Endothelial cell of umbilical vein (primary cell): ENCODE measurements at regions not wholly inside any gene's neighbourhood (a gene's known extent, or its start where the extent isn't known, plus 50 kb on each side); places are given as distances from the start of the nearest gene placed in this dataset.

Experiments used
- BruUV-seq: library from RNA; stranded (reverse); fragments of 400-500 nt; replicated peaks from 2 replicates; lab custom pipeline; 2021; lab: Mats Ljungman, UMichigan
- CTCF ChIA-PET: fragments of 300-600, 350-600 bp; sonication (Branson Sonifier 250); formaldehyde crosslinking; loops from one replicate; lab custom pipeline; 2021; ENCODE audit warnings: antibody characterized with exemption, inconsistent platforms; lab: Charles Lee
- POLR2A ChIA-PET: fragments of 300-600, 350-600 bp; sonication (Branson Sonifier 250); formaldehyde crosslinking; loops from one replicate; lab custom pipeline; 2021; ENCODE audit warnings: antibody characterized with exemption, inconsistent platforms; lab: Charles Lee
- DNase-seq: peaks from one replicate; pipeline ENCODE4 v3.0.0-alpha.2; 2011; ENCODE audit warnings: low read depth, low spot score
- FAIRE-seq: peaks from 2 replicates; lab custom pipeline; 2011; peaks lifted over from hg19 to GRCh38; lab: Jason Lieb, UNC
- H2AFZ ChIP-seq: 2 replicates; pipeline ENCODE4 v1.6.0; 2012; ENCODE audit warnings: low read depth, low read length, control low read depth, inconsistent platforms
- H3K27ac ChIP-seq: 2 replicates; pipeline ENCODE4 v1.5.1; 2011; ENCODE audit warnings: low read depth, mild to moderate bottlenecking, control low read depth, low read length, moderate library complexity; ENCODE audit not compliant: insufficient read depth
- H3K27me3 ChIP-seq, 2 experiments: 2 replicates each; pipeline versions ENCODE4 v1.6.0 to v1.6.1; 2011; ENCODE audit warnings: low read length in 2 of 2, mixed read lengths in 1 of 2; ENCODE audit not compliant: control insufficient read depth in 2 of 2, insufficient read depth in 2 of 2
- H3K36me3 ChIP-seq, 2 experiments: 2 replicates in 1 of 2; 3 replicates in 1 of 2; pipeline ENCODE4 v1.5.1; 2011; ENCODE audit warnings: low read length in 2 of 2, mild to moderate bottlenecking in 1 of 2, moderate library complexity in 1 of 2; ENCODE audit not compliant: control insufficient read depth in 2 of 2, insufficient read depth in 2 of 2; ENCODE audit errors: extremely low read depth in 1 of 2
- H3K4me1 ChIP-seq: 3 replicates; pipeline ENCODE4 v1.5.1; 2011; ENCODE audit warnings: mild to moderate bottlenecking, low read length; ENCODE audit not compliant: control insufficient read depth, insufficient read depth; ENCODE audit errors: extremely low read depth
- H3K4me2 ChIP-seq: 2 replicates; pipeline ENCODE4 v1.6.1; 2011; ENCODE audit warnings: low read length, control low read depth, mixed read lengths; ENCODE audit not compliant: insufficient read depth
- H3K4me3 ChIP-seq, 3 experiments: fragments of 200-600 bp in 1 of 3; sonication (generic), shearing (Covaris generic) in 1 of 3; replicated peaks in 1 of 3; 2 replicates each; pipeline ENCODE4 v1.5.1; 2011 to 2016; ENCODE audit warnings: control low read depth in 3 of 3, low read length in 3 of 3, mild to moderate bottlenecking in 2 of 3, inconsistent platforms in 1 of 3, low read depth in 1 of 3, moderate library complexity in 1 of 3; ENCODE audit not compliant: insufficient read depth in 1 of 3
- H3K79me2 ChIP-seq: 2 replicates; pipeline ENCODE4 v1.6.0; 2012; ENCODE audit warnings: low read length, inconsistent platforms; ENCODE audit not compliant: control insufficient read depth, insufficient read depth
- H3K9ac ChIP-seq: replicated peaks from 2 replicates; pipeline ENCODE3; 2011; ENCODE audit warnings: low read length, control low read depth; ENCODE audit not compliant: insufficient read depth; ENCODE audit errors: extremely low read depth
- H3K9me1 ChIP-seq: replicated peaks from 3 replicates; pipeline ENCODE4 v1.6.0; 2011; ENCODE audit warnings: mild to moderate bottlenecking, low read length; ENCODE audit not compliant: control insufficient read depth, insufficient read depth; ENCODE audit errors: extremely low read depth
- H3K9me3 ChIP-seq: replicated peaks from 2 replicates; pipeline ENCODE4 v1.5.1; 2012; ENCODE audit warnings: low read length, inconsistent platforms; ENCODE audit not compliant: control insufficient read depth, insufficient read depth
- H4K20me1 ChIP-seq: replicated peaks from 2 replicates; pipeline ENCODE3; 2011; ENCODE audit warnings: mild to moderate bottlenecking, low read length; ENCODE audit not compliant: control insufficient read depth, insufficient read depth; ENCODE audit errors: extremely low read depth
- EZH2 ChIP-seq: IDR thresholded peaks from 2 replicates; pipeline ENCODE4 v1.6.1; 2012; ENCODE audit warnings: borderline replicate concordance, low read depth, mild to moderate bottlenecking, moderate library complexity, low read length, inconsistent platforms; ENCODE audit not compliant: severe bottlenecking
- GATA2 ChIP-seq: IDR thresholded peaks from 2 replicates; pipeline ENCODE4 v1.7.0; 2011; ENCODE audit warnings: low read depth, mild to moderate bottlenecking, moderate library complexity, mixed read lengths, low read length; ENCODE audit not compliant: insufficient read length, insufficient read depth
- JUN ChIP-seq: IDR thresholded peaks from 2 replicates; pipeline ENCODE4 v1.6.1; 2011; ENCODE audit warnings: borderline replicate concordance, low read depth; ENCODE audit not compliant: insufficient read length, insufficient read depth
- dilution Hi-C: fragments of 300-500 bp; cut with MboI; formaldehyde crosslinking; loops from one replicate; pipeline ENCODE4 v1.15.0; 2019; ENCODE audit warnings: low sequenced_read_pairs; ENCODE audit not compliant: extremely low pct_ligation_motif_present
- intact Hi-C: fragments of 100-400 bp; cut with micrococcal nuclease; formaldehyde crosslinking; loops from one replicate; pipeline ENCODE4 v1.10.0; 2022

GRCh38 chr2:9775999-9776712 is 67.1 kb upstream of the TAF1B start:
- no peaks in the 10 kb centered on the region for H4K20me1 ChIP-seq
- H3K27ac ChIP-seq: no peak overlapping the region
- intact Hi-C loops: no loop called here
- ChIA-PET POLR2A (no interaction called here), CTCF (no interaction called here)
- no peaks in the 10 kb centered on the region for H3K9me3 ChIP-seq
- no peak for TF ChIP-seq JUN
- no peak overlapping the region for H3K4me3 ChIP-seq
- H3K4me2 ChIP-seq: no peak overlapping the region
- BruUV-seq: no TSS peak
- DNase-seq (no peak), FAIRE-seq (no peak)
- H3K79me2 ChIP-seq: no peaks in the 10 kb centered on the region
- no peaks in the 10 kb centered on the region for H3K36me3 ChIP-seq
- H3K9ac ChIP-seq: no peak overlapping the region
- dilution Hi-C loops: no loop called here
- H3K27me3 ChIP-seq: no peaks in the 10 kb centered on the region
- no peaks in the 10 kb centered on the region for H3K4me1 ChIP-seq
- H2AFZ ChIP-seq: no peak overlapping the region
- H3K9me1 ChIP-seq: no peaks in the 10 kb centered on the region

DNA sequence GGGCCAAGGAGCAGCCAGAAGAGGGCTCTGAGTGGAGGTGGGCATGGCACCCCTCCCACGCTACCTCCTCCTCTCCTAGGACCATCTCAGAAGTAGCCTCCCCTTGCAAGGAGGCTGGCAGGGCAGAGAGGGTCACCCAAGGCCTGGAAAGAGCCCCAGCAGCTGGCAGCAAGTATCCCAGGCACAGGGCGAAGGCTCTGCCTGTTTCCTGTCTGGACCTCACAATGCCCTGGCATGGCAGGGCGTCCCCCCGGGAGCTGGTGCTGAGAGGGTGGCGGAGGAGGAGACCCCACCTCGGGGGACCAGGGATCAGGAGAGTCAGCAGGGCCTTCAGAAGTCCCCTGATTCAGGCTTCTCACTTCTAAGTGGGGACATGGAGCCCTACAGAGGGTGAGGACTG is 66.2 kb upstream of the TAF1B start:
- no peak for TF ChIP-seq EZH2
- no peak for TF ChIP-seq GATA2
- no peaks in the 10 kb centered on the region for H3K9me1 ChIP-seq
- FAIRE-seq (no peak), DNase-seq (no peak)
- no TSS peak for BruUV-seq
- H3K9ac ChIP-seq: no peak overlapping the region
- intact Hi-C loops (no loop called here), dilution Hi-C loops (no loop called here)
- ChIA-PET POLR2A (no interaction called here), CTCF (interaction anchor here (1.1 kb wide), 2 partner anchors 10 to 22 kb away, joined by 3 to 4 read pairs; no protein-coding TSS in a partner anchor)
- H3K79me2 ChIP-seq: no peaks in the 10 kb centered on the region
- no peak overlapping the region for H3K4me3 ChIP-seq
- H3K9me3 ChIP-seq: no peaks in the 10 kb centered on the region
- H3K27ac ChIP-seq: no peak overlapping the region
- H4K20me1 ChIP-seq: no peaks in the 10 kb centered on the region
- no peak overlapping the region for H2AFZ ChIP-seq
- H3K36me3 ChIP-seq: no peaks in the 10 kb centered on the region
- no peaks in the 10 kb centered on the region for H3K27me3 ChIP-seq
- H3K4me1 ChIP-seq: no peaks in the 10 kb centered on the region
- no peak overlapping the region for H3K4me2 ChIP-seq
